Nephron (organoid): ENCODE measurements at regions not wholly inside any gene's neighbourhood (a gene's known extent, or its start where the extent isn't known, plus 50 kb on each side); places are given as distances from the start of the nearest gene placed in this dataset.

Source experiments
- H3K27ac Mint-ChIP-seq, 3 experiments: 2 replicates each; pipeline ENCODE4 v1.8.0; 2020; ENCODE audit warnings: mixed read lengths in 3 of 3, mild to moderate bottlenecking in 2 of 3, moderate library complexity in 1 of 3
- H3K27me3 Mint-ChIP-seq: 2 replicates; pipeline ENCODE4 v1.8.0; 2021; ENCODE audit warnings: low read depth, mild to moderate bottlenecking, moderate library complexity, mixed read lengths
- H3K36me3 Mint-ChIP-seq: 2 replicates; pipeline ENCODE4 v1.8.0; 2020; ENCODE audit warnings: low read depth, mixed read lengths
- H3K4me1 Mint-ChIP-seq: 2 replicates; pipeline ENCODE4 v1.8.0; 2020; ENCODE audit warnings: mixed read lengths
- H3K4me3 Mint-ChIP-seq, 3 experiments: 2 replicates each; pipeline ENCODE4 v1.8.0; 2020; ENCODE audit warnings: mild to moderate bottlenecking in 3 of 3, mixed read lengths in 3 of 3, moderate library complexity in 2 of 3
- H3K9me3 Mint-ChIP-seq: 2 replicates; pipeline ENCODE4 v1.8.0; 2020; ENCODE audit warnings: mixed read lengths
- TF ChIP-seq, protein P1 (sequence below), 3 experiments: fragments of 200-600 bp; sonication (generic); IDR thresholded peaks; one replicate each; pipeline ENCODE4 v1.5.0; 2021; ENCODE audit warnings: antibody characterized with exemption in 3 of 3; ENCODE audit not compliant: unreplicated experiment in 3 of 3

- Mint-ChIP-seq H3K4me1 (peaks cover 36% of the 10 kb centered on the region), H3K27me3 (peaks cover 35% of the 10 kb centered on the region), H3K36me3 (no peaks in the 10 kb centered on the region), H3K9me3 (no peaks in the 10 kb centered on the region), H3K4me3 (no peak overlapping the region), H3K27ac (no peak overlapping the region)
- TF ChIP-seq, protein P1, sequence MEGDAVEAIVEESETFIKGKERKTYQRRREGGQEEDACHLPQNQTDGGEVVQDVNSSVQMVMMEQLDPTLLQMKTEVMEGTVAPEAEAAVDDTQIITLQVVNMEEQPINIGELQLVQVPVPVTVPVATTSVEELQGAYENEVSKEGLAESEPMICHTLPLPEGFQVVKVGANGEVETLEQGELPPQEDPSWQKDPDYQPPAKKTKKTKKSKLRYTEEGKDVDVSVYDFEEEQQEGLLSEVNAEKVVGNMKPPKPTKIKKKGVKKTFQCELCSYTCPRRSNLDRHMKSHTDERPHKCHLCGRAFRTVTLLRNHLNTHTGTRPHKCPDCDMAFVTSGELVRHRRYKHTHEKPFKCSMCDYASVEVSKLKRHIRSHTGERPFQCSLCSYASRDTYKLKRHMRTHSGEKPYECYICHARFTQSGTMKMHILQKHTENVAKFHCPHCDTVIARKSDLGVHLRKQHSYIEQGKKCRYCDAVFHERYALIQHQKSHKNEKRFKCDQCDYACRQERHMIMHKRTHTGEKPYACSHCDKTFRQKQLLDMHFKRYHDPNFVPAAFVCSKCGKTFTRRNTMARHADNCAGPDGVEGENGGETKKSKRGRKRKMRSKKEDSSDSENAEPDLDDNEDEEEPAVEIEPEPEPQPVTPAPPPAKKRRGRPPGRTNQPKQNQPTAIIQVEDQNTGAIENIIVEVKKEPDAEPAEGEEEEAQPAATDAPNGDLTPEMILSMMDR (IDR thresholded peaks at IDR 0.05; ENCODE audit: unreplicated experiment in 3 of 3) = no peak
Measured at GRCh38 chr15:60077581-60078359, 73.7 kb downstream of the FOXB1 start.

GRCh38 chr15:60079210-60079609, 75.1 kb downstream of the FOXB1 start:
- Mint-ChIP-seq H3K36me3 (no peaks in the 10 kb centered on the region), H3K9me3 (no peaks in the 10 kb centered on the region), H3K4me1 (peaks cover 22% of the 10 kb centered on the region), H3K4me3 (no peak overlapping the region), H3K27me3 (peaks cover 35% of the 10 kb centered on the region), H3K27ac (no peak overlapping the region)
- TF ChIP-seq, protein P1 (IDR thresholded peaks at IDR 0.05; ENCODE audit: unreplicated experiment in 3 of 3) = peak; percentile 36 to 54 (median 45)

DNA sequence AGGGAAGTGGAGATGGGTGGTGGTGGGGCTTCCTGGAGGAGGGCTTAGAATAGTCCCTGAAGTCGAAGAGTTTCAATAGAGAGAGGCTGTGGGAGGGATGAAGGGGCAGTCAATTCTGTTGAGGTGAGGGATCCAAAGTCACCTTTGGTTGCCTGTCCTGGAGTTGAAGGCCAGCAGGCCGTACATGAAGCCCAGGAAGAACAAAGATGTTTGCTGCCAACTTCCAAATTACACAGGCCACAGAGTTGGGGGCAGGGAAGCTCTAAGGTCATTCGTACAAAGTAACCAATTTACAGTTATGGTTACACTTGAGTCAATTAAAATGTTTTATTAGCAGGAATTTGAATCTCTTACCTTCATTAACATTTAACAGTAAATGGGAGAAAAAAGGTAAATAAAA, 77.9 kb downstream of the FOXB1 start:
- Mint-ChIP-seq H3K4me3 (no peak overlapping the region), H3K27me3 (peaks cover 31% of the 10 kb centered on the region), H3K9me3 (no peaks in the 10 kb centered on the region), H3K4me1 (peaks cover 11% of the 10 kb centered on the region), H3K36me3 (no peaks in the 10 kb centered on the region), H3K27ac (no peak overlapping the region)
- TF ChIP-seq, protein P1 (IDR thresholded peaks at IDR 0.05; ENCODE audit: unreplicated experiment in 3 of 3) = no peak

DNA sequence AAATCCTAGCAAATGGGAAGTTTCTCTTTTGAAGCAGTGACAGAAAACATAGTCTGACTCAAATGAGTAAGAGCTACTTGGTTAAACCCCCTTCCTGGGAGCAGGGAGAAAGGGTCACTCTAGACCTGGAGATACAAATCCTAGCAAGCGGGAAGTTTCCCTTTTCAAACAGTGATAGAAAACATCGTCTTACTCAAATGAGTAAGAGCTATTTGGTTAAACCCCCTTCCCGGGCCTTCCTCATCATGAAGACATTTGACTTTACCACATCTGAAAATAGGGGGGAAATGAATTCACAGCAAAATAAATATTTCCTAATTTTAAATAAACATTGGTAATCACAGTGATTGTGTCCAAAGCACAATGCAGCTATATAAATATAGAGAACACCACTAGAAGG, 79.2 kb downstream of the FOXB1 start:
- no peaks in the 10 kb centered on the region for H3K9me3 Mint-ChIP-seq
- TF ChIP-seq, protein P1 (IDR thresholded peaks at IDR 0.05; ENCODE audit: unreplicated experiment in 3 of 3) = no peak
- no peaks in the 10 kb centered on the region for H3K36me3 Mint-ChIP-seq
- peaks cover 8% of the 10 kb centered on the region for H3K4me1 Mint-ChIP-seq
- H3K27ac Mint-ChIP-seq = no peak overlapping the region
- H3K4me3 Mint-ChIP-seq = no peak overlapping the region
- H3K27me3 Mint-ChIP-seq = peaks cover 33% of the 10 kb centered on the region

- TF ChIP-seq, protein P1 (IDR thresholded peaks at IDR 0.05; ENCODE audit: unreplicated experiment in 3 of 3) = no peak
- Mint-ChIP-seq H3K27me3 (peaks cover 28% of the 10 kb centered on the region), H3K9me3 (no peaks in the 10 kb centered on the region), H3K4me1 (peaks cover 5% of the 10 kb centered on the region), H3K27ac (no peak overlapping the region), H3K36me3 (peaks cover 5% of the 10 kb centered on the region), H3K4me3 (no peak overlapping the region)
Measured at GRCh38 chr15:60086681-60087429, 82.7 kb downstream of the FOXB1 start.
